Keratinocyte (primary cell): ENCODE measurements at regions not wholly inside any gene's neighbourhood (a gene's known extent, or its start where the extent isn't known, plus 50 kb on each side); places are given as distances from the start of the nearest gene placed in this dataset.

Experiments
- DNase-seq: peaks from one replicate; pipeline ENCODE4 v3.0.0-alpha.2; 2011; ENCODE audit warnings: low read depth, missing footprints, low spot score
- FAIRE-seq: peaks from 2 replicates; lab custom pipeline; 2011; peaks lifted over from hg19 to GRCh38; lab: Jason Lieb, UNC
- H2AFZ ChIP-seq: 2 replicates; pipeline ENCODE4 v1.6.0; 2012; ENCODE audit warnings: low read length, control low read depth, inconsistent platforms; ENCODE audit not compliant: control insufficient read depth
- H3K27ac ChIP-seq: 2 replicates; pipeline ENCODE4 v1.5.1; 2011; ENCODE audit warnings: low read length; ENCODE audit not compliant: control insufficient read depth, insufficient read depth
- H3K27me3 ChIP-seq: 3 replicates; pipeline ENCODE4 v1.6.0; 2011; ENCODE audit warnings: low read length; ENCODE audit not compliant: control insufficient read depth, insufficient read depth; ENCODE audit errors: extremely low read depth
- H3K36me3 ChIP-seq, 2 experiments: 2 replicates in 1 of 2; 3 replicates in 1 of 2; pipeline ENCODE4 v1.5.1; 2011; ENCODE audit warnings: low read length in 2 of 2, mild to moderate bottlenecking in 1 of 2; ENCODE audit not compliant: control insufficient read depth in 2 of 2, insufficient read depth in 2 of 2; ENCODE audit errors: extremely low read depth in 1 of 2
- H3K4me1 ChIP-seq: 3 replicates; pipeline ENCODE4 v1.5.1; 2011; ENCODE audit warnings: low read length; ENCODE audit not compliant: control insufficient read depth, insufficient read depth; ENCODE audit errors: extremely low read depth
- H3K4me2 ChIP-seq: 3 replicates; pipeline ENCODE4 v1.6.0; 2011; ENCODE audit warnings: low read depth, low read length; ENCODE audit not compliant: control insufficient read depth, insufficient read depth; ENCODE audit errors: extremely low read depth
- H3K4me3 ChIP-seq, 3 experiments: fragments of 200-600 bp in 1 of 3; sonication (generic) in 1 of 3; 2 replicates in 2 of 3; 3 replicates in 1 of 3; pipeline ENCODE4 v1.5.1; 2011 to 2016; ENCODE audit warnings: low read length in 3 of 3, mild to moderate bottlenecking in 3 of 3, control low read depth in 2 of 3, inconsistent platforms in 1 of 3, low read depth in 1 of 3, mixed read lengths in 1 of 3, mixed run types in 1 of 3, moderate library complexity in 1 of 3; ENCODE audit not compliant: control insufficient read depth in 2 of 3, insufficient read depth in 2 of 3; ENCODE audit errors: extremely low read depth in 1 of 3
- H3K79me2 ChIP-seq: 2 replicates; pipeline ENCODE4 v1.6.0; 2012; ENCODE audit warnings: low read length; ENCODE audit not compliant: control insufficient read depth, insufficient read depth
- H3K9ac ChIP-seq: 3 replicates; pipeline ENCODE4 v1.6.0; 2011; ENCODE audit warnings: low read length; ENCODE audit not compliant: control insufficient read depth, insufficient read depth; ENCODE audit errors: extremely low read depth
- H3K9me1 ChIP-seq: 3 replicates; pipeline ENCODE4 v1.6.0; 2011; ENCODE audit warnings: low read length; ENCODE audit not compliant: control insufficient read depth, insufficient read depth; ENCODE audit errors: extremely low read depth
- H3K9me3 ChIP-seq: 2 replicates; pipeline ENCODE4 v1.5.1; 2012; ENCODE audit warnings: low read depth, low read length; ENCODE audit not compliant: control insufficient read depth
- H4K20me1 ChIP-seq: 3 replicates; pipeline ENCODE4 v1.6.0; 2011; ENCODE audit warnings: low read length; ENCODE audit not compliant: control insufficient read depth, insufficient read depth; ENCODE audit errors: extremely low read depth
- EZH2 ChIP-seq: IDR thresholded peaks from one replicate; pipeline ENCODE4 v1.6.1; 2012; ENCODE audit warnings: inconsistent platforms, mild to moderate bottlenecking, low read length, moderate library complexity
- dilution Hi-C: fragments of 300-500 bp; cut with MboI; formaldehyde crosslinking; loops from one replicate; pipeline ENCODE4 v1.7.0; 2020; ENCODE audit warnings: low sequenced_read_pairs; ENCODE audit not compliant: extremely low pct_ligation_motif_present
- TF ChIP-seq, protein P1 (sequence below), 3 experiments: IDR thresholded peaks in 1 of 3; conservative IDR thresholded peaks in 1 of 3; optimal IDR thresholded peaks in 1 of 3; 2 replicates in 2 of 3; 3 replicates in 1 of 3; pipeline versions ENCODE3 to v1.5.1; 2011; ENCODE audit warnings: low read length in 3 of 3, mild to moderate bottlenecking in 3 of 3, moderate library complexity in 2 of 3, control low read depth in 1 of 3, inconsistent platforms in 1 of 3; ENCODE audit not compliant: insufficient read depth in 2 of 3; ENCODE audit errors: extremely low read depth in 1 of 3

DNA sequence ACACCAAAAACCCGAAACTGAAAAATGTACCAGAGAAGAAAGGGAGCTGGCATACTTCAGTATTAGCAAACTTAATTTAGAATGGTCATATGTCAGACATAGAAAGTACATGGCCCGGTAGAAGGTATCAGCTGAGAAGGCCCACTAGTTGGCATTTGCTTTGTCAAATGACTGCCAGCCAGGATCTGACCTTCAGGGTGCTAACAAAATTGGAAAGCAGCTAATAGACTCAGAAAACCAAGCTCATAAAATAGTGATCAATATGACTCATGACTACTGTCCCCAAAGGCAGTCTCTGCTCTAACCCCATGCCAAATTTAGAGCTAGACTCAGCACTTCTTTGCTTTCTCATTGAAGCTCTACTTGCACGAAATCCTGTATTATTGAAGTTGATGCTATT lies 342.7 kb downstream of the PDGFC start:
- no peak overlapping the region for H3K4me2 ChIP-seq
- no peaks in the 10 kb centered on the region for H3K36me3 ChIP-seq
- H2AFZ ChIP-seq, result no peak overlapping the region
- H3K27me3 ChIP-seq, result no peaks in the 10 kb centered on the region
- H3K4me3 ChIP-seq, result no peak overlapping the region
- no peaks in the 10 kb centered on the region for H3K9me3 ChIP-seq
- no peaks in the 10 kb centered on the region for H4K20me1 ChIP-seq
- H3K4me1 ChIP-seq, result no peaks in the 10 kb centered on the region
- H3K9me1 ChIP-seq, result no peaks in the 10 kb centered on the region
- FAIRE-seq (no peak), DNase-seq (no peak)
- H3K9ac ChIP-seq, result no peak overlapping the region
- H3K27ac ChIP-seq, result no peak overlapping the region
- TF ChIP-seq, protein P1, sequence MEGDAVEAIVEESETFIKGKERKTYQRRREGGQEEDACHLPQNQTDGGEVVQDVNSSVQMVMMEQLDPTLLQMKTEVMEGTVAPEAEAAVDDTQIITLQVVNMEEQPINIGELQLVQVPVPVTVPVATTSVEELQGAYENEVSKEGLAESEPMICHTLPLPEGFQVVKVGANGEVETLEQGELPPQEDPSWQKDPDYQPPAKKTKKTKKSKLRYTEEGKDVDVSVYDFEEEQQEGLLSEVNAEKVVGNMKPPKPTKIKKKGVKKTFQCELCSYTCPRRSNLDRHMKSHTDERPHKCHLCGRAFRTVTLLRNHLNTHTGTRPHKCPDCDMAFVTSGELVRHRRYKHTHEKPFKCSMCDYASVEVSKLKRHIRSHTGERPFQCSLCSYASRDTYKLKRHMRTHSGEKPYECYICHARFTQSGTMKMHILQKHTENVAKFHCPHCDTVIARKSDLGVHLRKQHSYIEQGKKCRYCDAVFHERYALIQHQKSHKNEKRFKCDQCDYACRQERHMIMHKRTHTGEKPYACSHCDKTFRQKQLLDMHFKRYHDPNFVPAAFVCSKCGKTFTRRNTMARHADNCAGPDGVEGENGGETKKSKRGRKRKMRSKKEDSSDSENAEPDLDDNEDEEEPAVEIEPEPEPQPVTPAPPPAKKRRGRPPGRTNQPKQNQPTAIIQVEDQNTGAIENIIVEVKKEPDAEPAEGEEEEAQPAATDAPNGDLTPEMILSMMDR (optimal IDR thresholded peaks at IDR 0.05 in 1 of 3, IDR thresholded peaks at IDR 0.05 in 1 of 3, conservative IDR thresholded peaks at IDR 0.05 in 1 of 3; ENCODE audit: extremely low read depth in 1 of 3, insufficient read depth in 2 of 3, low read length in 3 of 3), result no peak
- no peak for TF ChIP-seq EZH2
- dilution Hi-C loops, result no loop called here
- H3K79me2 ChIP-seq, result no peaks in the 10 kb centered on the region

DNA sequence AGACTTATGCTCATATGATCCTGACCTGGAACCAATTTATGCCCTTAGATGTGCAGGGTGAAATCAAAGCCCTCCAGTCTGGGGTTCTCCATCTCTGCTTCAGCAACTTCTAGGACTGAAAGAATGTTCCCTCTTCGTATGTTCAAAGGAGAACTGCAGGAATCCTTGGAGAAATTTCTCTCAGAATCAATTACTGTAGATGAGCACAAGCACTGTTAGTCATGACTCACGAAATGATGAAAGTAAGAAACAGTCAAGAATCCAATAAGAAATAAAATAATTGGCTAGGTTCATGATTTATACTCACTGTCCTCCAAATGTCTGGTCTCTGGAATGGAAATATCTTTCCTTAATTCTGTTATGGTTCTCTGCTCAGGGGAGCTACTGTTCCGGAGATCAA lies 348.2 kb downstream of the PDGFC start:
- DNase-seq (no peak), FAIRE-seq (no peak)
- Histone ChIP-seq H2AFZ (no peak overlapping the region), H3K4me1 (no peaks in the 10 kb centered on the region), H3K27me3 (no peaks in the 10 kb centered on the region), H3K27ac (no peak overlapping the region), H3K9me1 (no peaks in the 10 kb centered on the region), H4K20me1 (no peaks in the 10 kb centered on the region), H3K9ac (no peak overlapping the region), H3K4me3 (no peak overlapping the region), H3K9me3 (no peaks in the 10 kb centered on the region), H3K79me2 (no peaks in the 10 kb centered on the region), H3K36me3 (no peaks in the 10 kb centered on the region), H3K4me2 (no peak overlapping the region)
- dilution Hi-C loops, result no loop called here
- TF ChIP-seq, protein P1 (optimal IDR thresholded peaks at IDR 0.05 in 1 of 3, IDR thresholded peaks at IDR 0.05 in 1 of 3, conservative IDR thresholded peaks at IDR 0.05 in 1 of 3; ENCODE audit: extremely low read depth in 1 of 3, insufficient read depth in 2 of 3, low read length in 3 of 3), result no peak
- no peak for TF ChIP-seq EZH2
